Activated CD8-positive, alpha-beta memory T cell treated with anti-CD3 and anti-CD28 coated beads for 1 hour (primary cell): ENCODE measurements at regions not wholly inside any gene's neighbourhood (a gene's known extent, or its start where the extent isn't known, plus 50 kb on each side); places are given as distances from the start of the nearest gene placed in this dataset.
"Not testable (repeated sequence)": the region's sequence is repeated elsewhere in the genome, so short reads cannot be mapped to it uniquely, and the experiment has no call there.

ENCODE experiments used
- DNase-seq, 2 donors: peaks; one replicate each; pipeline ENCODE4 v3.0.0-alpha.2; 2020; ENCODE audit warnings: low read depth in 1 of 2; ENCODE audit errors: extremely low read depth in 1 of 2

- DNase-seq: no peak
Observed at GRCh38 chr14:86203843-86204242, 673.9 kb downstream of the FLRT2 start.

- no peak for DNase-seq
Observed at GRCh38 chr14:86196471-86196870, 666.5 kb downstream of the FLRT2 start.

GRCh38 chr14:86193756-86194155 is 663.8 kb downstream of the FLRT2 start:
- no peak for DNase-seq

- no peak for DNase-seq
Observed at GRCh38 chr14:86179980-86180379, 650.0 kb downstream of the FLRT2 start.

- DNase-seq: no peak
Observed at GRCh38 chr14:86168371-86168770, 638.4 kb downstream of the FLRT2 start.

- DNase-seq: no peak
Observed at GRCh38 chr14:86166541-86166940, 636.6 kb downstream of the FLRT2 start.

- DNase-seq: no peak
Observed at GRCh38 chr14:86153480-86153879, 623.5 kb downstream of the FLRT2 start.

- no peak for DNase-seq
Observed at GRCh38 chr14:86143248-86143647, 613.3 kb downstream of the FLRT2 start.

- no peak for DNase-seq
Observed at GRCh38 chr14:86141966-86142365, 612.0 kb downstream of the FLRT2 start.

GRCh38 chr14:86129426-86129825 is 599.5 kb downstream of the FLRT2 start:
- no peak for DNase-seq

GRCh38 chr14:86124328-86124727 is 594.4 kb downstream of the FLRT2 start:
- no peak for DNase-seq

- no peak for DNase-seq
Observed at GRCh38 chr14:86115972-86116371, 586.0 kb downstream of the FLRT2 start.

GRCh38 chr14:86110871-86111270 is 580.9 kb downstream of the FLRT2 start:
- DNase-seq: not testable (repeated sequence)

GRCh38 chr14:86104691-86105265 is 574.8 kb downstream of the FLRT2 start:
- no peak for DNase-seq

GRCh38 chr14:86094512-86094911 is 564.6 kb downstream of the FLRT2 start:
- DNase-seq: no peak

- no peak for DNase-seq
Observed at GRCh38 chr14:86091811-86092210, 561.9 kb downstream of the FLRT2 start.

- no peak for DNase-seq
Observed at GRCh38 chr14:86088156-86088555, 558.2 kb downstream of the FLRT2 start.

GRCh38 chr14:86087377-86087776 is 557.4 kb downstream of the FLRT2 start:
- no peak for DNase-seq

GRCh38 chr14:86086962-86087361 is 557.0 kb downstream of the FLRT2 start:
- no peak for DNase-seq

GRCh38 chr14:86084097-86084496 is 554.2 kb downstream of the FLRT2 start:
- no peak for DNase-seq

GRCh38 chr14:86083616-86084015 is 553.7 kb downstream of the FLRT2 start:
- DNase-seq: no peak

- no peak for DNase-seq
Observed at GRCh38 chr14:86072116-86072894, 542.4 kb downstream of the FLRT2 start.

GRCh38 chr14:86066651-86067050 is 536.7 kb downstream of the FLRT2 start:
- DNase-seq: no peak
